Fibroblast of pulmonary artery (primary cell): ENCODE measurements at regions not wholly inside any gene's neighbourhood (a gene's known extent, or its start where the extent isn't known, plus 50 kb on each side); places are given as distances from the start of the nearest gene placed in this dataset.

Source experiments
- DNase-seq: peaks from one replicate; pipeline ENCODE4 v3.0.0-alpha.2; 2010; ENCODE audit warnings: low read depth
- H3K4me3 ChIP-seq: replicated peaks from 2 replicates; pipeline ENCODE4 v1.5.1; 2011; ENCODE audit warnings: low read depth, mild to moderate bottlenecking, control low read depth, low read length, moderate library complexity
- TF ChIP-seq, protein P1 (sequence below): IDR thresholded peaks from 2 replicates; pipeline ENCODE4 v1.5.1; 2011; ENCODE audit warnings: mild to moderate bottlenecking, control low read depth, low read length, inconsistent platforms; ENCODE audit errors: missing control alignments

DNA sequence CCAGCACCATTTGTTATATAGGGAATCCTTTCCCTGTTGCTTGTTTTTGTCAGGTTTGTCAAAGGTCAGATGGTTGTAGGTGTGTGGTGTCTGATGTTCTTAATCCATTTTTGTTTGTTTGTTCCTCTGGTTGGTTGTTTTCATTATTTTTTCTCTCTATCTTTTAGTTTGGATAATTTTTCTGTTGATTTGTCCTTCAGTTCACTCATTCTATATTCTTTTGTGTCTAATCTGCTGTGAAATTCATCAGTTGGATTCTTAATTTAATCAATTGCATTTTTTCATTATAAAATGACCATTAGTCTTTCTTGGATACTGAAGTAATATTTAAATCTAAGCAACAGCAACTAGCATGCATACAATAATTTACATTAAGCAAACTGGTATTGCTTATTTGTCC lies 206.7 kb upstream of the TRIB2 start:
- TF ChIP-seq, protein P1, sequence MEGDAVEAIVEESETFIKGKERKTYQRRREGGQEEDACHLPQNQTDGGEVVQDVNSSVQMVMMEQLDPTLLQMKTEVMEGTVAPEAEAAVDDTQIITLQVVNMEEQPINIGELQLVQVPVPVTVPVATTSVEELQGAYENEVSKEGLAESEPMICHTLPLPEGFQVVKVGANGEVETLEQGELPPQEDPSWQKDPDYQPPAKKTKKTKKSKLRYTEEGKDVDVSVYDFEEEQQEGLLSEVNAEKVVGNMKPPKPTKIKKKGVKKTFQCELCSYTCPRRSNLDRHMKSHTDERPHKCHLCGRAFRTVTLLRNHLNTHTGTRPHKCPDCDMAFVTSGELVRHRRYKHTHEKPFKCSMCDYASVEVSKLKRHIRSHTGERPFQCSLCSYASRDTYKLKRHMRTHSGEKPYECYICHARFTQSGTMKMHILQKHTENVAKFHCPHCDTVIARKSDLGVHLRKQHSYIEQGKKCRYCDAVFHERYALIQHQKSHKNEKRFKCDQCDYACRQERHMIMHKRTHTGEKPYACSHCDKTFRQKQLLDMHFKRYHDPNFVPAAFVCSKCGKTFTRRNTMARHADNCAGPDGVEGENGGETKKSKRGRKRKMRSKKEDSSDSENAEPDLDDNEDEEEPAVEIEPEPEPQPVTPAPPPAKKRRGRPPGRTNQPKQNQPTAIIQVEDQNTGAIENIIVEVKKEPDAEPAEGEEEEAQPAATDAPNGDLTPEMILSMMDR, result no peak
- no peak for DNase-seq
- no peak overlapping the region for H3K4me3 ChIP-seq

- TF ChIP-seq, protein P1, result no peak
- H3K4me3 ChIP-seq, result no peak overlapping the region
- no peak for DNase-seq
Observed at GRCh38 chr2:12513339-12513738, 203.4 kb upstream of the TRIB2 start.

- DNase-seq, result no peak
- no peak overlapping the region for H3K4me3 ChIP-seq
- TF ChIP-seq, protein P1, result no peak
Observed at GRCh38 chr2:12514168-12514567, 202.6 kb upstream of the TRIB2 start.

DNA sequence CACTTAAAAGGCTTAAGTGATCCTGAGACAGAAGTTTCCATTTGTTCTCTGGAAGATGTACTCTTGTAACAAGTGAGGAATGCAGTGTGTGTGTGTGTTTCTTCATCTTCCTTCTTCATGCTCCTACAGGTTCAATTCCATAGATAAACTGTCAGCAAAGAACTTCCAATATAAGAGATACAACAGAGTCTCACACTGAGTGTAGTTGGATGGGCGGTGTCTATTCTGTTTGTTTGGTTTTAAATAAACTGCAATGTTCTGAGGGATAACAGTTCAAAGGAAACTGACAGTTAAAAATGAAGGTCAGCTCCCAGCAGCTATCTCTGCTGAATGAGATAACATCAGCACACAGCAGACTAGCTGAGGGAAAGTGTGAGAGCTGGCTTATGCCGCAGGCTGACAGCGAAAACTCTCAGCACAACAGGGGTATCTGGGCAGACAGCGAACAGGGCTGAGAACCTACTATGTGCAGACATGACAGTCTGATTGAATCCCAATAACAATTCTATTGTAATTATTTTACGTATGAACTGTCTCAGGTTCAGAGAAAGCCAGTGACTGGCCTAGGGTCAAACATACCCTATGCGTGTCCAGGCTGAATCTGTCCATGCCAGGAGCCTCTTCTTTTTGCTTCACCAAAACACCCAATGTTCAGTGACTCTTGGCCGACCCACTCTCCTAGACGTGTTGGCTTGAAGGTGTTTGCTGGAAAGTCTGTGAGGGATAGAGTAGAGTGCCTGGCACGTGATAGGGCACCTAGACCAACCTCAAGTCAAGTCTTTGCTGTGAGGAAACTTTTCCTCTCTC lies 201.9 kb upstream of the TRIB2 start:
- H3K4me3 ChIP-seq, result no peak overlapping the region
- TF ChIP-seq, protein P1, result no peak
- no peak for DNase-seq

- DNase-seq, result no peak
- H3K4me3 ChIP-seq, result no peak overlapping the region
- TF ChIP-seq, protein P1, result no peak
Observed at GRCh38 chr2:12515871-12516270, 200.9 kb upstream of the TRIB2 start.

DNA sequence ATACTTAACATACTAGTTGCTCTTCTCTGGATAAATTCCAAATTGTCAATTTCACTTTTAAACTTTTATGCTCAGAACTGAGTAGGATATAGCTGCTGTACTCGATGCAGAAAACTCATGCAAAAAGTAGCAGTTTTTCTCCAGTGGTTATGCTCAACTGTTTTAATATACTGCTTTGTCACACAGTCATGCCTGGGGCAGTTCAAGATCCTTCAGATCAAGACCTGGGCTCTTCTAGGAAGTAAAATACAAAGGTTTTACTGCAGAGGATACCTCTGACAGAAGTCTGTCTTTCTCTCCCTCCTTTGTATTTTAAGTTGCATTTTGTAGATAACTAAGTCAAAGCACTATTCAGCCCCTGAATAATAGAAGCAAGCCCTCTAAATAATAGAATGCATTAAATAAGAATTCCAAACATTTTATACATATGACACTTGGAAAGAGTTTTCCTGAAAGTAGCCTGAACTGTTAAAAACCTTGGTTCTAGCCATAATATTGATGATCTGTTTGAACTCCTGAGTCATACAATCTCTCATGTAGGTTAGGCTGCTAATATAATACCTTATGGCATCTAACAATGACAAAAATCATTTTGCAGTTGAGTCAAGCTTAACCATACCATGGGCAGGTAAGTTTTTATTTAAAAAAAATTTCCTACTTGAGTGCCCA lies 183.3 kb upstream of the TRIB2 start:
- H3K4me3 ChIP-seq, result no peak overlapping the region
- DNase-seq, result no peak
- TF ChIP-seq, protein P1, result no peak
